ENCODE measurements at regions not wholly inside any gene's neighbourhood (a gene's known extent, or its start where the extent isn't known, plus 50 kb on each side); places are given as distances from the start of the nearest gene placed in this dataset.

DNA sequence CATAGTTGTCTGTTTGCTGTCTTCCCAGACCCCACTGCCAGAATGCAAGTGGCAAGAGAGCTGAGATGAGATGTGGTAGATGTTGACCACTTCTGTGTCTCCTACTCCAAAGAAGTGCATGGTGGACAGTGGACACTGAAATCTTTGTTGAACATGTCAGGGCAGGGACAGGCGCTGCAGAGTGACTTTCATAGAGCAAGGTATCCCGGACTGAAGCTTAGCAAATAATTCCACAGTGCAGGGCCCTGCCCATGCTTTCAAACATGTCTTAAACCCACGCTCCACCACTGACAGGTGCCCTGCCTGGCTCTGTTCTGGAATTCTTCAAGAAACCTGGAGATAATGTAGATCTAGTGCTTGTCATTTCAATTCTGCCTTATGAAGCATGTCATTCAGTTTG, 470.5 kb upstream of the ID2 start:
- TF ChIP-seq SPI1 (IDR thresholded peaks at IDR 0.05; ENCODE audit: low read depth, low read length) (no peak), POLR2A (IDR thresholded peaks at IDR 0.05; ENCODE audit: low read depth, low read length) (no peak)

All from GM12891 (cell line).